T-helper 17 cell (primary cell): ENCODE measurements at regions not wholly inside any gene's neighbourhood (a gene's known extent, or its start where the extent isn't known, plus 50 kb on each side); places are given as distances from the start of the nearest gene placed in this dataset.

Experiments
- ATAC-seq: fragments of 150-1000 bp; cut with Tn5 transposase; 2 replicates; pipeline ENCODE4 v1.10.0; 2021; ENCODE audit warnings: mild to moderate bottlenecking, moderate library complexity
- DNase-seq, 3 donors: peaks; one replicate each; pipeline versions ENCODE4 v3.0.0 to v3.0.0-alpha.2; 2020 to 2021
- H3K9me3 ChIP-seq: one replicate; pipeline ENCODE4 v1.7.0; 2013; ENCODE audit warnings: low read length, mild to moderate bottlenecking; ENCODE audit not compliant: control insufficient read depth, poor library complexity, severe bottlenecking
- H3K27ac Mint-ChIP-seq: one replicate; pipeline ENCODE4 v1.8.0; 2022; ENCODE audit warnings: mild to moderate bottlenecking, moderate library complexity, mixed read lengths
- H3K27me3 Mint-ChIP-seq: one replicate; pipeline ENCODE4 v1.8.0; 2022; ENCODE audit warnings: mixed read lengths
- H3K36me3 Mint-ChIP-seq: one replicate; pipeline ENCODE4 v1.8.0; 2022; ENCODE audit warnings: low read depth, mixed read lengths
- H3K4me1 Mint-ChIP-seq: one replicate; pipeline ENCODE4 v1.8.0; 2022; ENCODE audit warnings: mild to moderate bottlenecking, mixed read lengths
- H3K4me3 Mint-ChIP-seq: one replicate; pipeline ENCODE4 v1.8.0; 2022; ENCODE audit warnings: mild to moderate bottlenecking, moderate library complexity, mixed read lengths

- no peak overlapping the region for H3K4me3 Mint-ChIP-seq
- ATAC-seq, result no peak
- no peak for DNase-seq
- peaks cover 2% of the 10 kb centered on the region for H3K36me3 Mint-ChIP-seq
- H3K27ac Mint-ChIP-seq, result peak overlapping the region; percentile 66
- no peaks in the 10 kb centered on the region for H3K27me3 Mint-ChIP-seq
- peaks cover 47% of the 10 kb centered on the region for H3K4me1 Mint-ChIP-seq
- H3K9me3 ChIP-seq, result no peaks in the 10 kb centered on the region
Measured at GRCh38 chr13:99058527-99059495, 80.9 kb upstream of the DOCK9 start.

- Mint-ChIP-seq H3K36me3 (peaks cover 5% of the 10 kb centered on the region), H3K4me1 (peaks cover 43% of the 10 kb centered on the region), H3K27me3 (no peaks in the 10 kb centered on the region), H3K27ac (peak overlapping the region; percentile 66), H3K4me3 (no peak overlapping the region)
- H3K9me3 ChIP-seq, result no peaks in the 10 kb centered on the region
- no peak for DNase-seq
- ATAC-seq, result no peak
Measured at GRCh38 chr13:99059498-99060075, 81.7 kb upstream of the DOCK9 start.

- ATAC-seq, result no peak
- no peak overlapping the region for H3K4me3 Mint-ChIP-seq
- H3K27me3 Mint-ChIP-seq, result no peaks in the 10 kb centered on the region
- no peaks in the 10 kb centered on the region for H3K9me3 ChIP-seq
- peaks cover 10% of the 10 kb centered on the region for H3K36me3 Mint-ChIP-seq
- H3K4me1 Mint-ChIP-seq, result peaks cover 45% of the 10 kb centered on the region
- no peak overlapping the region for H3K27ac Mint-ChIP-seq
- no peak for DNase-seq
Measured at GRCh38 chr13:99061411-99061810, 83.5 kb upstream of the DOCK9 start.

DNA sequence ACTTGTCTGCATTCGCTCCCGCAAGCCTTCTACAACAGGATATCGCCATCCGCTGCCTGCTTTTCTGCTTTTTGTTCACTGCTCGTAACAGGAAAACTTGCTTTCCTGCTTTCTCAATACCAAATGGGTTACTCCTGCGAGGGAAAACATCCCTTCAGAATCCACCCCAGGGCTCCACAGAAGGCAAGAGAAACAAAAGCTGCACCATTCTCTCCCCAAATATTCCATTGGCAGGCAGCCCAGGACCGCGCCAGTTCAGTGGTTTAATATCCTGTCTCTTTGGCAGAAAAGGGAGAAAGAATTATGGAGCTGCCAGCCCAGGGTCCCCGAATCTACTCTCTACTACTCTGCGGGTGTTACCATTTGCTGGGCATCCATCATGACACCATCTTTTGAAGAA, 84.7 kb upstream of the DOCK9 start:
- Mint-ChIP-seq H3K4me1 (peaks cover 50% of the 10 kb centered on the region), H3K27ac (no peak overlapping the region), H3K36me3 (peaks cover 10% of the 10 kb centered on the region), H3K27me3 (no peaks in the 10 kb centered on the region), H3K4me3 (no peak overlapping the region)
- no peaks in the 10 kb centered on the region for H3K9me3 ChIP-seq
- ATAC-seq (no peak), DNase-seq (no peak)

DNA sequence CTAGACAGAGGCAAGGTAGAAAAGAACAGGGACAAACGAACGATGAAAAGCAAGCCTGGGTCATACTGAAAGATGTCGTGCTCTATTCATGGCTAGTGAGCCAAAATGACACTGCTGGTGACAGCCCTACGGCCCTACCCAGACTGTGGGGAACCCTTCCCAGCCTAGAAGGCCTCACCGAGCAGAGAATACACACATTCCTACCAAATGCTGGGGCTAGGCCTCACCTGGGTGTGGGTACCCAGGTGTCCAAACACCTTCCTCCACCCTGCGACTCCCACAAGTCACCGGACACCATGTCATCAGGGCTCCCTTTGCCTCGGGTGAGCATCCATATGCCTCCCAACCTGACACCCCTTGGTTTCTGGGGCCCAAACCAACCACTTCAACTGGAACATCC, 85.3 kb upstream of the DOCK9 start:
- no peak for ATAC-seq
- Mint-ChIP-seq H3K4me3 (no peak overlapping the region), H3K4me1 (peaks cover 53% of the 10 kb centered on the region), H3K27me3 (no peaks in the 10 kb centered on the region), H3K27ac (no peak overlapping the region), H3K36me3 (peaks cover 10% of the 10 kb centered on the region)
- no peak for DNase-seq
- H3K9me3 ChIP-seq, result no peaks in the 10 kb centered on the region

DNA sequence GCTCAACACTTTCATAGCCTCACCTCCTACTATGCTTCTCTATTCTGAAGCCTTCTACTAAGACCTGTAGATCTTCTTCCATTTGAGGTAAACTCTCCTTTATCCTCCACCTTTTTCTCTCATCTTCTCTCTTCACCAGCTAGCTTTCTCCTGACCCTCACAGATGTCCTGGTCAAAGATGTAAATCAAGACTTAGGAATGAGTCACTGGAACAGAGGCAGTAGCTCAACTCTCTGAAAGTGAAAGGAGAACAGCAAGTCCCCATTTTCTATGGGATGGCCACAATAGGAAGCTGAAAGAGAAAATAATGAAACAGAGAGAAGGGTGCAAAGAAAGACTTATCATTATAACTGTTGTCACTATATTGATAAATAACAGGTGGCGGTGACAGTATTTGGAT, 86.1 kb upstream of the DOCK9 start:
- Mint-ChIP-seq H3K36me3 (peaks cover 10% of the 10 kb centered on the region), H3K27ac (peak overlapping the region; percentile 39), H3K4me1 (peaks cover 50% of the 10 kb centered on the region), H3K27me3 (no peaks in the 10 kb centered on the region), H3K4me3 (peak overlapping the region; percentile 7)
- DNase-seq, result no peak
- no peak for ATAC-seq
- no peaks in the 10 kb centered on the region for H3K9me3 ChIP-seq

DNA sequence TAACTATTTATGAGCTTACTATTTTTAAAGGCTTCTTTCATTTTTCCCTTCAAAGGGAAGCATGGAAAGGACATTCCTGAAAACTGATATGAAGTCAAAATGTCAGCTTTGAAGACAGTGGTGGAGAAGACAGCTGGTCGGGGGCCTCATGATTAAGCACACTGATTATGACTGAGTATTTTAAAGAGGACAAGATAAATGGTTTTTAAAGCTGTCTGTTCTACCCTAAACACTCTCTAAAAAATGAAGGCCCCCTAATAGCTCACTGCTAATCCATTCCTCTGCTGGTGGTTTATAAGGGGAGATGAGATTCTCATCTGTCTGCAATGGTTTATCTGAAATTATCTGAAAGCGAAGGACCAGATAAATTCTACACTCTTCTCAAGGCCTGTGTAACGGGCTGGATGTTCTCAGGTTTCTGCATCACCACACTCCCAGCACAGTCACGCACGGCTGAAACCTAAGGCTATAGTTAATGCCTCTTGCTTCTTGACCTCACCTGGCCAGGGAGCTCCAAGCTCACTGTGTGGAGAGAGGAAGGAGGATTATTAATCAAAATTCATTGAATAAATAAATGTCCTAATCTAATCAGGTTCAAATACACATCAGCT, 86.9 kb upstream of the DOCK9 start:
- no peaks in the 10 kb centered on the region for H3K9me3 ChIP-seq
- Mint-ChIP-seq H3K4me1 (peaks cover 47% of the 10 kb centered on the region), H3K36me3 (peaks cover 10% of the 10 kb centered on the region), H3K4me3 (peak overlapping the region; percentile 62), H3K27me3 (no peaks in the 10 kb centered on the region), H3K27ac (peak overlapping the region; percentile 72)
- ATAC-seq, result no peak
- no peak for DNase-seq

GRCh38 chr13:99065235-99066015, 87.6 kb upstream of the DOCK9 start:
- DNase-seq (no peak), ATAC-seq (no peak)
- Mint-ChIP-seq H3K4me3 (peak overlapping the region; percentile 62), H3K4me1 (peaks cover 48% of the 10 kb centered on the region), H3K27me3 (no peaks in the 10 kb centered on the region), H3K36me3 (peaks cover 10% of the 10 kb centered on the region), H3K27ac (peak overlapping the region; percentile 72)
- no peaks in the 10 kb centered on the region for H3K9me3 ChIP-seq

DNA sequence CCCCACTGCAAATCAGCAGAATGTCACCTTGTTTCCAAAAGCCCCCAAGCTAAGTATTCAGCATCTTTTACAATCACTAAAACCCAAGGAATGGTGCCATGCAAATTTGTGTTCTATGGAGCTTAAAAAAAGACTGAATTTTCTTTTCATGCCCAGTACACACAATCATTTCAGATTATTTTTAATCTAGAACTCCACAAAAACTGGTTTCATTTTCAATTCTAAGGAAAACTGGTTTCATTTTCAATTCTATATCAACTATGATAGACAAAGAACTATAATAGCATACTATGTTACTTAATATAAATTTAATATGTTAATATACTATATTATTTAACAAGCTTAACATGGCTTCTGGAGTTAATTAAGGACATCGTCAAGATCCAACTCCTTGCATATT, 88.4 kb upstream of the DOCK9 start:
- no peak for DNase-seq
- peaks cover 10% of the 10 kb centered on the region for H3K36me3 Mint-ChIP-seq
- peak overlapping the region; percentile 80 for H3K4me3 Mint-ChIP-seq
- no peaks in the 10 kb centered on the region for H3K27me3 Mint-ChIP-seq
- no peaks in the 10 kb centered on the region for H3K9me3 ChIP-seq
- H3K27ac Mint-ChIP-seq, result peak overlapping the region; percentile 68
- ATAC-seq, result no peak
- peaks cover 46% of the 10 kb centered on the region for H3K4me1 Mint-ChIP-seq

DNA sequence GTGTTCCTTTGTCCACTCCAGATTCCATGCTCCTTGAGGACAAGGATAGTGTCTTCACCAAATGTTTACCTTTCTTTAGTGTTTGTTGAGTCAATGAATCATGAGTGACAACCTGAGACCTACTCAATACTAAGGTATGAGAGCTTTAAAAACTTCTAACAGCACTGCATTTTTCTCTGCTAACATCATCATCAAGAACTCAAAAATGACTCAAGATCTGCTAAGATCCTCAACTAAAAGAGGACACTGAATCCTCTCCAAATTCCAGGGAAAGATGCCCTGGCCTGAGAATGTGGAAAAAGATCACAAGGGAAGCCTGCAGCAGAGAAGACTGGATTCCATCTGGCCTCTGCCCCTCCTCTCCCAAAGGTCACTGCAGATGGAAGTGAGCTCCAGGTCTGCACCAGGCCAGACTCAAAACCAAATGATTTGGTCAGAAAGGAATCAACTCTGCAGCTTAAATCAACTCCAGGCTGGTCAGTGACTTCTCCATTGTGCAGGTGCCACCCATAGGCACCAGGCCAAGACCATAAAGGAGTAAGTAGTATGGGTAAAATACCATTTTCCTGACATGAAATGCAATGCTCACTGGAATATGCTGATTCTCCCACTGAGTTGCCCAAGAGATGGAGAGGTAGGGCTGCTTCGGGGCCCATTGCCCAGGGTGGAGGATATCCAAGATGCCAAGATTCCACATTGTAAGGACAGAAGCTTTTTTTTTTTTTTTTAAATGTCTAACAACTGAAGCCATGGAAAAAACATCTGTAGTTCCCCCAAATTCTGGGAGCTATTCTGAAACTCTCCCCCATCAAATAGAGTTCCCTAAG, 89.5 kb upstream of the DOCK9 start:
- H3K9me3 ChIP-seq, result no peaks in the 10 kb centered on the region
- ATAC-seq, result no peak
- no peaks in the 10 kb centered on the region for H3K27me3 Mint-ChIP-seq
- peak overlapping the region; percentile 68 for H3K27ac Mint-ChIP-seq
- H3K4me3 Mint-ChIP-seq, result peak overlapping the region; percentile 80
- no peak for DNase-seq
- H3K4me1 Mint-ChIP-seq, result peaks cover 48% of the 10 kb centered on the region
- peaks cover 10% of the 10 kb centered on the region for H3K36me3 Mint-ChIP-seq

DNA sequence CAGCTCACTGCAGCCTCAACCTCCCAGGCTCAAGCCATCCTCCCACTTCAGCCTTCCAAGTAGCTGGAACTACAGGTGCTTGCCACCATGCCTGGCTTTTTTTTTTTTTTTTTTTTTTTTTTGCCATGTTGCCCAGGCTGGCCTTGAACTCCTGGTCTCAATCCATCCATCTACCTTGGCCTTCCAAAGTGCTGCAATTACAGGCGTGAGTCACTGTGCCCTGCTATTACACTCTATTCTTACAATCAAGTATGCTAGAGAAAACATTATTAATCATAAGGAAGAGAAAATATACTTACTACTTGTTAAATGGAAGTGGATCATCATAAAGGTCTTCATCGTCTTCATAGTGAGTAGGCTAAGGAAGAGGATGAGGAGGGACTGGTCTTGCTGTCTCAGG, 93.3 kb upstream of the DOCK9 start:
- Mint-ChIP-seq H3K4me1 (peaks cover 44% of the 10 kb centered on the region), H3K27me3 (no peaks in the 10 kb centered on the region), H3K36me3 (peaks cover 3% of the 10 kb centered on the region), H3K4me3 (no peak overlapping the region), H3K27ac (peak overlapping the region; percentile 5)
- DNase-seq (no peak), ATAC-seq (no peak)
- no peaks in the 10 kb centered on the region for H3K9me3 ChIP-seq

- ATAC-seq (no peak), DNase-seq (no peak)
- peak overlapping the region; percentile 15 for H3K4me3 Mint-ChIP-seq
- H3K9me3 ChIP-seq, result no peaks in the 10 kb centered on the region
- H3K36me3 Mint-ChIP-seq, result peaks cover 3% of the 10 kb centered on the region
- peaks cover 46% of the 10 kb centered on the region for H3K4me1 Mint-ChIP-seq
- peak overlapping the region; percentile 5 for H3K27ac Mint-ChIP-seq
- no peaks in the 10 kb centered on the region for H3K27me3 Mint-ChIP-seq
Measured at GRCh38 chr13:99071666-99072065, 93.8 kb upstream of the DOCK9 start.
